ENCODE measurements at regions not wholly inside any gene's neighbourhood (a gene's known extent, or its start where the extent isn't known, plus 50 kb on each side); places are given as distances from the start of the nearest gene placed in this dataset.

DNA sequence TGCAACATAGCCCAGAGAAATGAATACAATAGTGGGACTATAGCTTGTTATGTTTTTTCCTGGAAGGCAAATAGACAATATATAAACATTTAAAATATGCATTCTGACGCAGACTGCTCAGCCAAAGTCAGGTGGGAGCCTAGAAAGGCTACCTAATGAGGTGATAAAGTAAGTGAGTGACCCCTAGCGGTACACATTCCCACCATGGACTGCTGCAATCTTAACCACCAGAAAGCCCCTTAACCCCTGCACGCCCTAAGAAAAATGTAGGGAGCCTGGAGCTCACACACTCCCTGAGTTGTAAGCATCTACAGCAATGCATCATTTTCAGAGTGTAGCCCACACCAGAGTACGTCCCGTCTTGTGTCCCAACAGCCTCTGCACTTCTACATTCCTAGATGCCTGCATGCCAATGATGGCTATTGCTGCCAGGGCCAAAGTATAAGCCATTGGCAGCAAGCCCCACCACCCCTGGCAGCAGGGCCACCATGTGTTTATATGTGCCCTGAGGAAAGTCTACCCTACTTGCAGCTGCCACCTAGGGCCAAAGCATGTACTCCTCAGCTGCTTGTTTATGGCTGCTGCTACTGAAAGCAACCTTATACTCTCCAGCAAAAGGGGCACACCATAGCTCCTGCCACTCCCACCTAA, 127.6 kb downstream of the KIF2B start:
- H3K4me3 ChIP-seq, result no peak overlapping the region
- no peaks in the 10 kb centered on the region for H3K9me3 ChIP-seq (ENCODE audit: low read depth, low read length)
- no peaks in the 10 kb centered on the region for H3K36me3 ChIP-seq (ENCODE audit: insufficient read depth, low read length)
- DNase-seq (ENCODE audit: low read depth, low spot score), result no peak
- TF ChIP-seq FOXP2 (optimal IDR thresholded peaks at IDR 0.05; ENCODE audit: control extremely low read depth, extremely low read length, insufficient read depth) (no peak), EZH2 (IDR thresholded peaks at IDR 0.05) (no peak), POLR2AphosphoS5 (IDR thresholded peaks at IDR 0.05; ENCODE audit: borderline replicate concordance, low read depth, low read length) (no peak)
- H3K27ac ChIP-seq, result no peak overlapping the region
- no peak overlapping the region for H3K9ac ChIP-seq (ENCODE audit: insufficient read length)

DNA sequence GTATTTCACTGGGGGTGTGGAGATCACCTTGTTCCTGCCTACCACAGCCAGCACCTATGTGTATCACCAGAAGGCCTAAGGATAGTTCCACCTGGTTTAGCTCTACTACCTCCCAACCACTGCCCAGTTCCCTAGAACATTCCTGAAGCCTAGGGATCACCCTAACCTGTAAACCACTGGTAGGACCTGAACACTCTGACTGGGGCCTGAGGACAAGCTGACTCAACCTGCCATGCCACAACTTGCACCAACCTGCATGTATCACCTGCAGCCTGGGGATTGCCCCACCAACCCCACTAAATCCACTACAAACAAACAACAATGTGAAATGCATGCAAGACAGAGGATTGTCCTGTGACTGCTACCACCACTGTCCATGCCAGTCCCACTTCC, 128.1 kb downstream of the KIF2B start:
- no peaks in the 10 kb centered on the region for H3K36me3 ChIP-seq (ENCODE audit: insufficient read depth, low read length)
- no peak for DNase-seq (ENCODE audit: low read depth, low spot score)
- H3K27ac ChIP-seq, result no peak overlapping the region
- no peak for TF ChIP-seq POLR2AphosphoS5 (IDR thresholded peaks at IDR 0.05; ENCODE audit: borderline replicate concordance, low read depth, low read length)
- no peak for TF ChIP-seq EZH2 (IDR thresholded peaks at IDR 0.05)
- TF ChIP-seq FOXP2 (optimal IDR thresholded peaks at IDR 0.05; ENCODE audit: control extremely low read depth, extremely low read length, insufficient read depth), result no peak
- no peak overlapping the region for H3K9ac ChIP-seq (ENCODE audit: insufficient read length)
- H3K4me3 ChIP-seq, result no peak overlapping the region
- no peaks in the 10 kb centered on the region for H3K9me3 ChIP-seq (ENCODE audit: low read depth, low read length)

DNA sequence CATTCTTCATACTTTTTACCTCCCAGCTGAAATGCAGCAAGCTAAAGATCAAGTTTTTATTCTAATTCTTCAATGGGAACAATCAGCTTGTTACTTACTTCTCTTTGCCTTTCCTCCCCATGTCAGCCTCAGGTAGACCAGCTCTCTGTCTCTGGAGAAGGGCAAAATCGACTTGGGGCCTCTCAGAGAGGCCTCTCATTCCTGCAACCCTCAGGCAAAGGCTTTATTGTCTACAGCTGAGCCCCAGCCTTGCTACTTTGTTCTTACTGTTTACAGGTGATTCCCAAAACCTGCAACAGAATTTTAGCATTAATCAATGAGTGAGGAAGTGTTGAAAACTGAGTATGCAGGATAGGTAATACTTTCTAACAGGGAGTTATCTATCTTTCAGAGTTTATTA, 148.6 kb downstream of the KIF2B start:
- Histone ChIP-seq H3K36me3 (ENCODE audit: insufficient read depth, low read length) (no peaks in the 10 kb centered on the region), H3K4me3 (no peak overlapping the region), H3K9me3 (ENCODE audit: low read depth, low read length) (no peaks in the 10 kb centered on the region), H3K27ac (no peak overlapping the region), H3K9ac (ENCODE audit: insufficient read length) (no peak overlapping the region)
- TF ChIP-seq FOXP2 (optimal IDR thresholded peaks at IDR 0.05; ENCODE audit: control extremely low read depth, extremely low read length, insufficient read depth), result no peak
- TF ChIP-seq POLR2AphosphoS5 (IDR thresholded peaks at IDR 0.05; ENCODE audit: borderline replicate concordance, low read depth, low read length), result no peak
- no peak for TF ChIP-seq EZH2 (IDR thresholded peaks at IDR 0.05)
- DNase-seq (ENCODE audit: low read depth, low spot score), result no peak

DNA sequence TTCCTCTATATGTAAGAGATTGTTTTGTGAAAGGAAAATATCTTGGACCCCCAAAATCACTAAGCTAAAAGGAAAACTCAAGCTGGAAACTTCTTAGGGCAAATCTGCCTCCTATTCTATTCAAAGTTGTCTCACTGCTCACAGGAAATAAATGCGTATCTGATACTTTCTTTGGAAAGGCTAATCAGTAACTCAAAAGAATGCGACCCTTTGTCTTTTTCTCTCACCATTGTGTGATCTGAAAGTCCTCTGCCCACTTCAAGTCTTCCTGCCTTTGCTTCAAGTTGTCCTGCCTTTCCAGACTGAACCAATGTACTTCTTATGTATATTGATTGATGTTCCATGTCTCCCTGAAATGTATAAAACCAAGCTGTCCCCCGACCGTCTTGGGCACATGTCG, 157.3 kb downstream of the KIF2B start:
- H3K4me3 ChIP-seq, result no peak overlapping the region
- DNase-seq (ENCODE audit: low read depth, low spot score), result no peak
- H3K27ac ChIP-seq, result no peak overlapping the region
- H3K36me3 ChIP-seq (ENCODE audit: insufficient read depth, low read length), result no peaks in the 10 kb centered on the region
- H3K9ac ChIP-seq (ENCODE audit: insufficient read length), result no peak overlapping the region
- H3K9me3 ChIP-seq (ENCODE audit: low read depth, low read length), result no peaks in the 10 kb centered on the region
- no peak for TF ChIP-seq EZH2 (IDR thresholded peaks at IDR 0.05)
- no peak for TF ChIP-seq POLR2AphosphoS5 (IDR thresholded peaks at IDR 0.05; ENCODE audit: borderline replicate concordance, low read depth, low read length)
- TF ChIP-seq FOXP2 (optimal IDR thresholded peaks at IDR 0.05; ENCODE audit: control extremely low read depth, extremely low read length, insufficient read depth), result no peak

DNA sequence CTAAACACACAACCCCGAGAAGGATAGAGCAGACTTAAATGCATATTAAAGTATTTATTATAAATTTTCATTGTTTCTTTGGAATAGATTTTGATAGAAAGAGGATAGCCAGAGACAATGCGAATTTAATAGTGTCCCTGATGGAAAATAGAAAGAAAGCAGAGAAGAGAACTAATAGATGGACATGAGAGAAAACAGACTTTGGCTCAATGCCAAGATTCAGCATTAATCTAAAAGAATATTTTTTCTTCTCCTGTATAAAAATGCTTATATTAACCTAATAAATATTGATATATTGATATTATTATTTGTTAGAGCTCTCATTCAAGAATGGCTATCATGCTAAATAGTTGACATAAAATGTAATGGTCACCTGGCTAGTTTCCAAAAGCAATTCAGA, 173.4 kb downstream of the KIF2B start:
- Histone ChIP-seq H3K27ac (no peak overlapping the region), H3K9me3 (ENCODE audit: low read depth, low read length) (no peaks in the 10 kb centered on the region), H3K4me3 (no peak overlapping the region), H3K9ac (ENCODE audit: insufficient read length) (no peak overlapping the region), H3K36me3 (ENCODE audit: insufficient read depth, low read length) (no peaks in the 10 kb centered on the region)
- no peak for DNase-seq (ENCODE audit: low read depth, low spot score)
- TF ChIP-seq FOXP2 (optimal IDR thresholded peaks at IDR 0.05; ENCODE audit: control extremely low read depth, extremely low read length, insufficient read depth), result no peak
- no peak for TF ChIP-seq EZH2 (IDR thresholded peaks at IDR 0.05)
- no peak for TF ChIP-seq POLR2AphosphoS5 (IDR thresholded peaks at IDR 0.05; ENCODE audit: borderline replicate concordance, low read depth, low read length)

DNA sequence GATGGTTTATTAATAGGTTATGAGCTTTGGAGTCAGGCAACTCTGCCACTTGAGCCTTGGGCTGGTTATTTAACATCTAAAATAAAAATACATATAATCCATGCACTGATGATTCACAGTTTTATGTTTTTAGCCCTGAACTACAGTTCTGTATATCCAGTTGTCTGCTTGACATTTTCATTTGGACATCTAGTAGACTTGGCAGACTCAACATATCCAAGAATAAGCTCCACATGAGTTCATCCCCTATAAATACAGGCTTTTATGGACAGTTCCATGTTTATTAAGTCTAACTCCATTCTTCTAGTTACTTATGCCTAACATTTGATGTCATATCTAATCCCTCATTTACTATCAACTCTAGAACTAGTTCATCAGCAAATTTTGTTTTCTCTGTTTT, 174.2 kb downstream of the KIF2B start:
- Histone ChIP-seq H3K27ac (no peak overlapping the region), H3K4me3 (no peak overlapping the region), H3K9ac (ENCODE audit: insufficient read length) (no peak overlapping the region), H3K9me3 (ENCODE audit: low read depth, low read length) (no peaks in the 10 kb centered on the region), H3K36me3 (ENCODE audit: insufficient read depth, low read length) (no peaks in the 10 kb centered on the region)
- TF ChIP-seq FOXP2 (optimal IDR thresholded peaks at IDR 0.05; ENCODE audit: control extremely low read depth, extremely low read length, insufficient read depth) (no peak), POLR2AphosphoS5 (IDR thresholded peaks at IDR 0.05; ENCODE audit: borderline replicate concordance, low read depth, low read length) (no peak), EZH2 (IDR thresholded peaks at IDR 0.05) (no peak)
- no peak for DNase-seq (ENCODE audit: low read depth, low spot score)

DNA sequence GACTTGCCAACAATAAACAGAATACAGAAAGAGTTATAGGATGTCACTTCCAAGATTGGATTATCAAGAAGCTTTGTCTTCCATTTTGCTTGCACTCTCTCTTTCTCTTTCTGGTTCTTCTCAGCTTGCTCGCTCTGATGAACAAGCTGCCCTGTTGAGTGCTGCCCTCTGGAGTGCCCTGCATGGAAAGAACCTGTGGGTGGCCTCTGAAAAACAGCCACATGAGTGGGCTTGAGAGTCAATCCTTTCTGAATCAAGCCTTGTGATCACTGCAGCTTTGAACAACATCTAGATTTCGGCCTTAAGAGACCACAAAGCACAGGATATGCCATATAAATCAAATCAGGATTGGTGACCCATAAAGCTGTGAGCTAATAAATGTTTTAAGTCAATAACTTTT, 185.1 kb downstream of the KIF2B start:
- Histone ChIP-seq H3K9me3 (ENCODE audit: low read depth, low read length) (no peaks in the 10 kb centered on the region), H3K4me3 (no peak overlapping the region), H3K9ac (ENCODE audit: insufficient read length) (no peak overlapping the region), H3K36me3 (ENCODE audit: insufficient read depth, low read length) (no peaks in the 10 kb centered on the region), H3K27ac (no peak overlapping the region)
- DNase-seq (ENCODE audit: low read depth, low spot score), result no peak
- TF ChIP-seq EZH2 (IDR thresholded peaks at IDR 0.05), result no peak
- no peak for TF ChIP-seq POLR2AphosphoS5 (IDR thresholded peaks at IDR 0.05; ENCODE audit: borderline replicate concordance, low read depth, low read length)
- no peak for TF ChIP-seq FOXP2 (optimal IDR thresholded peaks at IDR 0.05; ENCODE audit: control extremely low read depth, extremely low read length, insufficient read depth)

DNA sequence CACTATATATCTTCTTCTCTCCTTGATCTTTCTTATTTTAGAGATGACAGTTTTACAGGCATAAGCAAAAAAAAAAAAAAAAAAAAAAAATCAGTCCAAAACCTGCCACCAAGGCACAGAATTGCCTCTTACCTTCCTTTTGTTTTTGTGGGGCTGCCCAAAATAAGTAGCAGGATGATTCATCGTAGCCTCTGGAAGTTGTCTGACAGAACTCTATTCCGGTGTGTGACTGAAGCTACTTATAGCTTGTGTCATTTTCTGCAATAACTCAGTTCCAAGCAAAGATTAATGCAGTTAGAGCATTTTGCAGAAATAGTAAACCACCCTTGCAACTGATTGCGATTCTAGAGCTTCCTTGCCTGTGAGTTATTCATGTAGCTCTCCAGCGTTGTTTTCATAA, 186.8 kb downstream of the KIF2B start:
- TF ChIP-seq FOXP2 (optimal IDR thresholded peaks at IDR 0.05; ENCODE audit: control extremely low read depth, extremely low read length, insufficient read depth) (no peak), POLR2AphosphoS5 (IDR thresholded peaks at IDR 0.05; ENCODE audit: borderline replicate concordance, low read depth, low read length) (no peak), EZH2 (IDR thresholded peaks at IDR 0.05) (no peak)
- Histone ChIP-seq H3K9ac (ENCODE audit: insufficient read length) (no peak overlapping the region), H3K36me3 (ENCODE audit: insufficient read depth, low read length) (no peaks in the 10 kb centered on the region), H3K9me3 (ENCODE audit: low read depth, low read length) (no peaks in the 10 kb centered on the region), H3K4me3 (no peak overlapping the region), H3K27ac (no peak overlapping the region)
- DNase-seq (ENCODE audit: low read depth, low spot score), result no peak

DNA sequence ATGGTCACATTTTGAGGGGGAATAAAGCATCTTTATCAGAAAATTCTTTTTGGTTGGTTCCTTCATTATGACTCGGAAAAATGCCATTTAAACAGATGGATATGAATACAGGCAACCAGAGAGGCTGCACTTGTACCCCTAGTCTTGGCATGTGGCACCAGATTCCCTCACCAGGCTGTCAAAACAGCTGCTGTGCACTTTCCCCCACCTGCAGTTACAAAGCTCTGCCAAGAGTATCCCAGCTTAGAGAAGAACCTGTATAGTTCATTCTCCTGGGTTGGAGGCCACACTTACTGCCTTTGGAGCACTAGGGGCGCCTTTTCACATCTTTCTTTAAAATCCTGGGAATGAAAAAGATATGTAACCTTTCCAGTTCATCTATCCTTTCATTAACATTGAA, 190.3 kb downstream of the KIF2B start:
- Histone ChIP-seq H3K27ac (no peak overlapping the region), H3K36me3 (ENCODE audit: insufficient read depth, low read length) (no peaks in the 10 kb centered on the region), H3K9ac (ENCODE audit: insufficient read length) (no peak overlapping the region), H3K4me3 (no peak overlapping the region), H3K9me3 (ENCODE audit: low read depth, low read length) (no peaks in the 10 kb centered on the region)
- TF ChIP-seq FOXP2 (optimal IDR thresholded peaks at IDR 0.05; ENCODE audit: control extremely low read depth, extremely low read length, insufficient read depth) (no peak), POLR2AphosphoS5 (IDR thresholded peaks at IDR 0.05; ENCODE audit: borderline replicate concordance, low read depth, low read length) (no peak), EZH2 (IDR thresholded peaks at IDR 0.05) (no peak)
- no peak for DNase-seq (ENCODE audit: low read depth, low spot score)

Data from SK-N-MC (cell line).